NCI-H345 (cell line): ENCODE measurements at regions not wholly inside any gene's neighbourhood (a gene's known extent, or its start where the extent isn't known, plus 50 kb on each side); places are given as distances from the start of the nearest gene placed in this dataset.

Source experiments
- DNase-seq: peaks from one replicate; lab custom pipeline; 2025; lab: John Stamatoyannopoulos, UW

- DNase-seq = no peak
Observed at GRCh38 chr4:135210341-135210740, 1008.8 kb upstream of the PABPC4L start.

- no peak for DNase-seq
Observed at GRCh38 chr4:135207531-135207930, 1005.9 kb upstream of the PABPC4L start.

- no peak for DNase-seq
Observed at GRCh38 chr4:135204311-135204710, 1002.7 kb upstream of the PABPC4L start.

- DNase-seq = no peak
Observed at GRCh38 chr4:135201081-135201480, 999.5 kb upstream of the PABPC4L start.

- no peak for DNase-seq
Observed at GRCh38 chr4:135197641-135198040, 996.1 kb upstream of the PABPC4L start.

GRCh38 chr4:135194477-135194876, 992.9 kb upstream of the PABPC4L start:
- no peak for DNase-seq

- DNase-seq = no peak
Observed at GRCh38 chr4:135192751-135193535, 991.4 kb upstream of the PABPC4L start.

- DNase-seq = no peak
Observed at GRCh38 chr4:135191596-135191995, 990.0 kb upstream of the PABPC4L start.

GRCh38 chr4:135186002-135186401, 984.4 kb upstream of the PABPC4L start:
- no peak for DNase-seq

- no peak for DNase-seq
Observed at GRCh38 chr4:135185256-135185655, 983.7 kb upstream of the PABPC4L start.

- DNase-seq = no peak
Observed at GRCh38 chr4:135184715-135185114, 983.1 kb upstream of the PABPC4L start.

- DNase-seq = no peak
Observed at GRCh38 chr4:135177321-135177720, 975.7 kb upstream of the PABPC4L start.

- DNase-seq = no peak
Observed at GRCh38 chr4:135166661-135167060, 965.1 kb upstream of the PABPC4L start.

GRCh38 chr4:135164601-135165000, 963.0 kb upstream of the PABPC4L start:
- no peak for DNase-seq

- DNase-seq = no peak
Observed at GRCh38 chr4:135144498-135144897, 942.9 kb upstream of the PABPC4L start.

GRCh38 chr4:135124196-135124595, 922.6 kb upstream of the PABPC4L start:
- no peak for DNase-seq

- DNase-seq = no peak
Observed at GRCh38 chr4:135123632-135124031, 922.0 kb upstream of the PABPC4L start.

- no peak for DNase-seq
Observed at GRCh38 chr4:135122457-135122856, 920.9 kb upstream of the PABPC4L start.

- no peak for DNase-seq
Observed at GRCh38 chr4:135120195-135120594, 918.6 kb upstream of the PABPC4L start.

GRCh38 chr4:135114079-135114478, 912.5 kb upstream of the PABPC4L start:
- DNase-seq = no peak

GRCh38 chr4:135098061-135098460, 896.5 kb upstream of the PABPC4L start:
- DNase-seq = no peak

GRCh38 chr4:135073389-135073788, 871.8 kb upstream of the PABPC4L start:
- DNase-seq = no peak

GRCh38 chr4:135072553-135072952, 871.0 kb upstream of the PABPC4L start:
- DNase-seq = no peak

GRCh38 chr4:135065366-135065765, 863.8 kb upstream of the PABPC4L start:
- DNase-seq = no peak
